ENCODE measurements at regions not wholly inside any gene's neighbourhood (a gene's known extent, or its start where the extent isn't known, plus 50 kb on each side); places are given as distances from the start of the nearest gene placed in this dataset.

- Histone ChIP-seq H3K4me1 (ENCODE audit: control insufficient read depth in 1 of 2, insufficient read depth in 2 of 2, low read length in 2 of 2) (peaks cover 0 to 4% of the 10 kb centered on the region in 2 experiments; a peak in 1 of 4 replicates), H3K9ac (ENCODE audit: low read length) (no peak overlapping the region), H3K4me3 (replicated peaks in 1 of 2; ENCODE audit: low read depth in 1 of 2, low read length in 2 of 2) (no peak overlapping the region), H3K27ac (ENCODE audit: low read depth, low read length) (no peak overlapping the region), H2AFZ (ENCODE audit: low read depth, low read length, poor library complexity, severe bottlenecking) (no peak overlapping the region), H3K27me3 (ENCODE audit: insufficient read depth, low read length) (no peaks in the 10 kb centered on the region), H3K4me2 (ENCODE audit: low read length) (no peak overlapping the region), H3K9me3 (ENCODE audit: control insufficient read depth in 1 of 2, insufficient read depth in 1 of 2, low read depth in 1 of 2, low read length in 2 of 2) (no peaks in the 10 kb centered on the region), H4K20me1 (ENCODE audit: insufficient read depth) (no peaks in the 10 kb centered on the region), H3K36me3 (ENCODE audit: control insufficient read depth in 1 of 2, insufficient read depth in 2 of 2, low read length in 2 of 2) (no peaks in the 10 kb centered on the region), H3K79me2 (ENCODE audit: insufficient read depth, low read length) (no peaks in the 10 kb centered on the region), H3K9me2 (ENCODE audit: insufficient read depth) (no peaks in the 10 kb centered on the region)
- RAD21 ChIA-PET (ENCODE audit: low non-redundant PET in 1 of 2, low total read pairs in 2 of 2, uncharacterized antibody in 2 of 2, unreplicated experiment in 2 of 2): no interaction called here
- TF ChIP-seq, protein P1, sequence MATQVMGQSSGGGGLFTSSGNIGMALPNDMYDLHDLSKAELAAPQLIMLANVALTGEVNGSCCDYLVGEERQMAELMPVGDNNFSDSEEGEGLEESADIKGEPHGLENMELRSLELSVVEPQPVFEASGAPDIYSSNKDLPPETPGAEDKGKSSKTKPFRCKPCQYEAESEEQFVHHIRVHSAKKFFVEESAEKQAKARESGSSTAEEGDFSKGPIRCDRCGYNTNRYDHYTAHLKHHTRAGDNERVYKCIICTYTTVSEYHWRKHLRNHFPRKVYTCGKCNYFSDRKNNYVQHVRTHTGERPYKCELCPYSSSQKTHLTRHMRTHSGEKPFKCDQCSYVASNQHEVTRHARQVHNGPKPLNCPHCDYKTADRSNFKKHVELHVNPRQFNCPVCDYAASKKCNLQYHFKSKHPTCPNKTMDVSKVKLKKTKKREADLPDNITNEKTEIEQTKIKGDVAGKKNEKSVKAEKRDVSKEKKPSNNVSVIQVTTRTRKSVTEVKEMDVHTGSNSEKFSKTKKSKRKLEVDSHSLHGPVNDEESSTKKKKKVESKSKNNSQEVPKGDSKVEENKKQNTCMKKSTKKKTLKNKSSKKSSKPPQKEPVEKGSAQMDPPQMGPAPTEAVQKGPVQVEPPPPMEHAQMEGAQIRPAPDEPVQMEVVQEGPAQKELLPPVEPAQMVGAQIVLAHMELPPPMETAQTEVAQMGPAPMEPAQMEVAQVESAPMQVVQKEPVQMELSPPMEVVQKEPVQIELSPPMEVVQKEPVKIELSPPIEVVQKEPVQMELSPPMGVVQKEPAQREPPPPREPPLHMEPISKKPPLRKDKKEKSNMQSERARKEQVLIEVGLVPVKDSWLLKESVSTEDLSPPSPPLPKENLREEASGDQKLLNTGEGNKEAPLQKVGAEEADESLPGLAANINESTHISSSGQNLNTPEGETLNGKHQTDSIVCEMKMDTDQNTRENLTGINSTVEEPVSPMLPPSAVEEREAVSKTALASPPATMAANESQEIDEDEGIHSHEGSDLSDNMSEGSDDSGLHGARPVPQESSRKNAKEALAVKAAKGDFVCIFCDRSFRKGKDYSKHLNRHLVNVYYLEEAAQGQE (IDR thresholded peaks at IDR 0.05; ENCODE audit: low read depth): peak; percentile 72
- TF ChIP-seq EZH2phosphoT487 (IDR thresholded peaks at IDR 0.05; ENCODE audit: borderline replicate concordance): no peak
- no peak for TF ChIP-seq ZNF274 (IDR thresholded peaks at IDR 0.05; ENCODE audit: low read depth, low read length)
- CTCF ChIA-PET: no interaction called here
- ATAC-seq (no peak), DNase-seq (ENCODE audit: low read depth, low spot score) (no peak)
- intact Hi-C loops (cut with micrococcal nuclease): no loop called here
- BruUV-seq (replicated peaks): no TSS peak
- POLR2A ChIA-PET: no interaction called here
Observed at GRCh38 chr5:124546643-124547042, 199.8 kb downstream of the ZNF608 start.

DNA sequence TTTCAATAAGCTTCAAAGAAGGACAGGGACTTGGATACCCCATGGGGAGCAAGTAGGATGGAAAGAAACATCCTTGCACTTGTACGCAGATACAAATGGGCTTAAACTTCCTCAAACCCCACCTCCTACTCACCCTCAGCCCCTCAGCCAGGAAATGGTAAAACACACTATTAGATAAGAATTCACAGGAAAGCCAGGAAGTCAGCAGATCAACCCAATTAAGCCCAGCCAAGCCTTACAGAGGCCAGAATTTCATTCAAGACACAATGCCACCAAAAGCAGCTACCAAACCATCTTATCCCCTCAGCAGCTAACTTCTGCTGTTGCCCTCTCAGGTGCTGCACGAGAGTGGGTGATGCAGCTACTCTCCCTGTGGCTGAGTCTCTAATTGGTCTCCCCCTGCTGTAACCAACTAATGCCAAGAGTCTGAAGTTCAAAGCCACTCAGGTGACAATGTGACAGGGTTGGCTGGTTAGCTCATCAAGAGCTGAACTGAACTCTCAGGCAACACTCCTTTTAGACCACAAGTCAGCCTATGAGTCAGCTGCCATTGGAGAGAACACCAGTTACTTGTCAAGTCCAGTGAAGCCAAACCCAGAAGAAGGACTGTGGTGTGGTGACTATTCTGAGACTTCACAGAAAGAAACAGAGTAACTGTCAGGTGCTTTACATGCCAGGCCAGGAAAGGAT lies 201.9 kb downstream of the ZNF608 start:
- no TSS peak for BruUV-seq (replicated peaks)
- intact Hi-C loops (cut with micrococcal nuclease): no loop called here
- ChIA-PET RAD21 (ENCODE audit: low non-redundant PET in 1 of 2, low total read pairs in 2 of 2, uncharacterized antibody in 2 of 2, unreplicated experiment in 2 of 2) (no interaction called here), CTCF (no interaction called here), POLR2A (no interaction called here)
- ATAC-seq: peak; percentile 30; the same call in 1 of the 2 replicates
- Histone ChIP-seq H4K20me1 (ENCODE audit: insufficient read depth) (no peaks in the 10 kb centered on the region), H3K9me2 (ENCODE audit: insufficient read depth) (no peaks in the 10 kb centered on the region), H2AFZ (ENCODE audit: low read depth, low read length, poor library complexity, severe bottlenecking) (no peak overlapping the region), H3K9ac (ENCODE audit: low read length) (no peak overlapping the region), H3K27me3 (ENCODE audit: insufficient read depth, low read length) (no peaks in the 10 kb centered on the region), H3K4me3 (replicated peaks in 1 of 2; ENCODE audit: low read depth in 1 of 2, low read length in 2 of 2) (no peak overlapping the region), H3K27ac (ENCODE audit: low read depth, low read length) (no peak overlapping the region), H3K36me3 (ENCODE audit: control insufficient read depth in 1 of 2, insufficient read depth in 2 of 2, low read length in 2 of 2) (no peaks in the 10 kb centered on the region), H3K79me2 (ENCODE audit: insufficient read depth, low read length) (no peaks in the 10 kb centered on the region), H3K4me1 (ENCODE audit: control insufficient read depth in 1 of 2, insufficient read depth in 2 of 2, low read length in 2 of 2) (peaks cover 0 to 4% of the 10 kb centered on the region in 2 experiments; a peak in 1 of 4 replicates), H3K9me3 (ENCODE audit: control insufficient read depth in 1 of 2, insufficient read depth in 1 of 2, low read depth in 1 of 2, low read length in 2 of 2) (no peaks in the 10 kb centered on the region), H3K4me2 (ENCODE audit: low read length) (no peak overlapping the region)
- peak; percentile 4 for DNase-seq (ENCODE audit: low read depth, low spot score)
- TF ChIP-seq SP1 (IDR thresholded peaks at IDR 0.05; ENCODE audit: low read depth) (no peak), ZFX (IDR thresholded peaks at IDR 0.05) (no peak), FOSL1 (IDR thresholded peaks at IDR 0.05; ENCODE audit: low read depth) (no peak), EZH2 (IDR thresholded peaks at IDR 0.05) (no peak), ATF3 (IDR thresholded peaks at IDR 0.05) (no peak), EGR1 (IDR thresholded peaks at IDR 0.05; ENCODE audit: low read depth) (no peak), ELF1 (IDR thresholded peaks at IDR 0.05; ENCODE audit: borderline replicate concordance, low read depth) (no peak), CBX3 (IDR thresholded peaks at IDR 0.05; ENCODE audit: low read depth) (no peak)
- TF ChIP-seq, protein P2, sequence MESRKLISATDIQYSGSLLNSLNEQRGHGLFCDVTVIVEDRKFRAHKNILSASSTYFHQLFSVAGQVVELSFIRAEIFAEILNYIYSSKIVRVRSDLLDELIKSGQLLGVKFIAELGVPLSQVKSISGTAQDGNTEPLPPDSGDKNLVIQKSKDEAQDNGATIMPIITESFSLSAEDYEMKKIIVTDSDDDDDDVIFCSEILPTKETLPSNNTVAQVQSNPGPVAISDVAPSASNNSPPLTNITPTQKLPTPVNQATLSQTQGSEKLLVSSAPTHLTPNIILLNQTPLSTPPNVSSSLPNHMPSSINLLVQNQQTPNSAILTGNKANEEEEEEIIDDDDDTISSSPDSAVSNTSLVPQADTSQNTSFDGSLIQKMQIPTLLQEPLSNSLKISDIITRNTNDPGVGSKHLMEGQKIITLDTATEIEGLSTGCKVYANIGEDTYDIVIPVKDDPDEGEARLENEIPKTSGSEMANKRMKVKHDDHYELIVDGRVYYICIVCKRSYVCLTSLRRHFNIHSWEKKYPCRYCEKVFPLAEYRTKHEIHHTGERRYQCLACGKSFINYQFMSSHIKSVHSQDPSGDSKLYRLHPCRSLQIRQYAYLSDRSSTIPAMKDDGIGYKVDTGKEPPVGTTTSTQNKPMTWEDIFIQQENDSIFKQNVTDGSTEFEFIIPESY (IDR thresholded peaks at IDR 0.05; ENCODE audit: extremely low read depth, insufficient replicate concordance, low read length): no peak

All from HCT116 (cell line).